ENCODE measurements at regions not wholly inside any gene's neighbourhood (a gene's known extent, or its start where the extent isn't known, plus 50 kb on each side); places are given as distances from the start of the nearest gene placed in this dataset.

DNA sequence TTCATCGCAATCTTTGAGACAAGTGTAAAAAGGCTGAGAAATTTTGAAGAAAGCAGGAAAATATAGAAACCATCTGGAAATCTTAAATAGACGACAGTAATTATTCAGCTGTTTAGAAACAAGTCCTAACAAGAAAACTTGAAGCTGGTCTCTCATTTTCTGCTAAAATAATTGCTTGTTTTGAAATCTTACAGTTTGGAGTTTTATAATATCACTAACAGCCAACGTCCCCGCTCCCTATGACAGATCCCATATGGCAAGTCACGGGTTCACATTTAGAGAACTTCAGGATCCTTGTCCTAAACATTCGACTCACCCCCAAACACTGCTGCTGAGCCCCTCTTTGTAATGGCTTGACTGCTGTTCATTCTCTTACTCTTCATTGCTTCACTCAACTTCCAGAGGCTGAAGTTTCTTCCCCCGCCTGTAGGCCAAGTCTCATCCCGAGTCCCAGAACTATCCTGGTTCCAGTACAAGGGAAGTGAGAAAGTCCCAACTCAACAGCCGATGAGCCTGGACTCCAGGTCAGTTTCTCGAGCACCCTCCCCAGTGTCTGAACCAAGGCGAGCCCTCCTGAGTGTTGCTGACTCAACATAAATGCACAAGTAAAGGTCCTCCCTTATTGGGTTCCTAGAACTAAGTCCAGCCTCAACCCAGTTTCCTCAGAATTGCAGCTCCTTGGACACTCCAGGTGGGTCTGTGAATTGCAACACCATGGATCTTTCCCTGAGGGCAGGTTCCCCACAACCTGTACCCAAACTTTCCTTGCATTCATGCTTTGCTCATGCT lies 93.4 kb upstream of the BACE2 start:
- Mint-ChIP-seq H3K27ac (no peak overlapping the region), H3K4me1 (ENCODE audit: low read depth) (no peaks in the 10 kb centered on the region), H3K36me3 (no peaks in the 10 kb centered on the region), H3K27me3 (peaks cover 5% of the 10 kb centered on the region), H3K4me3 (no peak overlapping the region), H3K9me3 (no peaks in the 10 kb centered on the region)
- no peak for DNase-seq
- ChIA-PET CTCF (no interaction called here), POLR2A (no interaction called here)
- intact Hi-C loops (cut with micrococcal nuclease), result no loop called here

DNA sequence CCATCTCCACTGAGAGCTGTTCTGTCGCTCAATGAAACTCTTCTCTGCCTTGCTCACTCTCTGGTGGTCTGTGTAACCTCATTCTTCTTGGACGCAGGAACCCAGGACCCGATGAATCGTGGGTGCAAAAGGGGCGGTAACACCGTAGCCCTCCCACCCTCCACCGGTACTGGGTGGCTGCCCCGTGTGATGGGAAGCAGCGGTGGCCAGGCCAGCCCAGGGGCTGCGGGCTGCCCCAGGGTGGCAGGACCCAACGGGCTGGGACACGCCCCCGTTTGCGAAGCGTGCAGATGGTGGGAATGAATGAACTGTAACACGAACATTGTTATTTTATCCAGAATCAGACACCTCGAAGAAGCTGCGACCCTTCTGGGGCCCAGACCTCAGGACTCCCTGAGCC lies 92.3 kb upstream of the BACE2 start:
- no peak overlapping the region for H3K4me3 Mint-ChIP-seq
- no peaks in the 10 kb centered on the region for H3K4me1 Mint-ChIP-seq (ENCODE audit: low read depth)
- ChIA-PET CTCF (no interaction called here), POLR2A (no interaction called here)
- no peaks in the 10 kb centered on the region for H3K36me3 Mint-ChIP-seq
- intact Hi-C loops (cut with micrococcal nuclease), result no loop called here
- H3K9me3 Mint-ChIP-seq, result no peaks in the 10 kb centered on the region
- peaks cover 3% of the 10 kb centered on the region for H3K27me3 Mint-ChIP-seq
- H3K27ac Mint-ChIP-seq, result no peak overlapping the region
- no peak for DNase-seq

GRCh38 chr21:41076064-41076463 lies 91.9 kb upstream of the BACE2 start:
- H3K4me3 Mint-ChIP-seq, result no peak overlapping the region
- no peaks in the 10 kb centered on the region for H3K9me3 Mint-ChIP-seq
- DNase-seq, result no peak
- CTCF ChIA-PET, result no interaction called here
- intact Hi-C loops (cut with micrococcal nuclease), result no loop called here
- H3K27me3 Mint-ChIP-seq, result peaks cover 2% of the 10 kb centered on the region
- H3K27ac Mint-ChIP-seq, result no peak overlapping the region
- H3K36me3 Mint-ChIP-seq, result no peaks in the 10 kb centered on the region
- H3K4me1 Mint-ChIP-seq (ENCODE audit: low read depth), result no peaks in the 10 kb centered on the region
- POLR2A ChIA-PET, result no interaction called here

GRCh38 chr21:41079159-41079558 lies 88.8 kb upstream of the BACE2 start:
- ChIA-PET POLR2A (no interaction called here), CTCF (interaction anchor here (2.2 kb wide), 1 partner anchor 10 kb away, joined by 6 read pairs; no protein-coding TSS in a partner anchor)
- Mint-ChIP-seq H3K4me3 (no peak overlapping the region), H3K9me3 (no peaks in the 10 kb centered on the region), H3K27me3 (peaks cover 2% of the 10 kb centered on the region), H3K36me3 (no peaks in the 10 kb centered on the region), H3K4me1 (ENCODE audit: low read depth) (no peaks in the 10 kb centered on the region), H3K27ac (no peak overlapping the region)
- intact Hi-C loops (cut with micrococcal nuclease), result no loop called here
- DNase-seq, result no peak

- no peak for DNase-seq
- ChIA-PET POLR2A (no interaction called here), CTCF (no interaction called here)
- intact Hi-C loops (cut with micrococcal nuclease), result no loop called here
- H3K36me3 Mint-ChIP-seq, result no peaks in the 10 kb centered on the region
- H3K27ac Mint-ChIP-seq, result no peak overlapping the region
- no peaks in the 10 kb centered on the region for H3K4me1 Mint-ChIP-seq (ENCODE audit: low read depth)
- H3K9me3 Mint-ChIP-seq, result no peaks in the 10 kb centered on the region
- H3K27me3 Mint-ChIP-seq, result peaks cover 5% of the 10 kb centered on the region
- H3K4me3 Mint-ChIP-seq, result no peak overlapping the region
Measured at GRCh38 chr21:41080485-41081121, 87.4 kb upstream of the BACE2 start.

DNA sequence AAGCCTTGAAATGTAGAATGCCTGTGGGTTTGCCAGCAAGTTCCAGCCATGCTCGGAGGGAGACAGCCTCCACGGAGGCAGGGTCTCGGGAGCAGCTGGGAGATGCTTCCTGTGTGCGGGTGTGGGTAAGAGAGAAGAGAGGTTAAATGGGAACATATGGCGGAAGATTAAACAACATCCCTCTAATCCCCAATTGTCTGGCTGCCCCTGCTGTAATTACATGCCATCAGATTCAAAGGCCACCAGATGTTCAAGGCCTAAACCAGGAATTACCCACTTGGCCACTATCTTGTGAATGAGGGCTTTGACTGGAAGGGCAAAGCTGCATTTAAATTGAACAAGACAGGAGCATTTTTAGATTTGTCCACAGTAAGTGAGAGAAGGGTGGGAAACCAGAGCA lies 81.4 kb upstream of the BACE2 start:
- intact Hi-C loops (cut with micrococcal nuclease), result no loop called here
- POLR2A ChIA-PET, result no interaction called here
- H3K27ac Mint-ChIP-seq, result no peak overlapping the region
- H3K9me3 Mint-ChIP-seq, result no peaks in the 10 kb centered on the region
- no peak for DNase-seq
- H3K27me3 Mint-ChIP-seq, result peaks cover 18% of the 10 kb centered on the region
- CTCF ChIA-PET, result interaction anchor here (0.7 kb wide), 1 partner anchor 15 kb away, joined by 3 read pairs; no protein-coding TSS in a partner anchor
- H3K36me3 Mint-ChIP-seq, result no peaks in the 10 kb centered on the region
- H3K4me1 Mint-ChIP-seq (ENCODE audit: low read depth), result no peaks in the 10 kb centered on the region
- no peak overlapping the region for H3K4me3 Mint-ChIP-seq

GRCh38 chr21:41090981-41091380 lies 77.0 kb upstream of the BACE2 start:
- no peak for DNase-seq
- Mint-ChIP-seq H3K4me3 (no peak overlapping the region), H3K9me3 (no peaks in the 10 kb centered on the region), H3K36me3 (no peaks in the 10 kb centered on the region), H3K27me3 (peaks cover 17% of the 10 kb centered on the region), H3K27ac (no peak overlapping the region), H3K4me1 (ENCODE audit: low read depth) (no peaks in the 10 kb centered on the region)
- ChIA-PET POLR2A (no interaction called here), CTCF (no interaction called here)
- intact Hi-C loops (cut with micrococcal nuclease), result no loop called here

DNA sequence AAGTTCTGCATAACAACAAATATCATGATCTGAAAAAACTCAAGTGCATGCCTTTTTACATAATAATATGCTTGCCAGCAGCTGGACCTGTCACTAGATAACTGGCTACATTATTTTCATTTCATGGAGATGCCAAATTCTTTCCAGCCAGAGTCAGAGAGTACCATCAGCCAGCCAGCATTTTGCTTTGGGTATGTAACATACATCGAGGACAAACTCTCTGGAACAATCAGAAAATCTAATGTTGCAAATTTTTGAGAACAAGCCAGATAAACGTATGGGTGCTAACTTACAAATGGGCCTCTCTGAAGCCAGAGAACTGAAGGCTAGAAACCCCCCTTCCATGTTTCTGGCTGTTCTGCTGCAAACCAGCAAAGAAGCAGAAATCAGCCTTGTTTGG lies 76.3 kb upstream of the BACE2 start:
- DNase-seq, result no peak
- CTCF ChIA-PET, result no interaction called here
- intact Hi-C loops (cut with micrococcal nuclease), result no loop called here
- no peaks in the 10 kb centered on the region for H3K36me3 Mint-ChIP-seq
- POLR2A ChIA-PET, result no interaction called here
- H3K27me3 Mint-ChIP-seq, result peaks cover 13% of the 10 kb centered on the region
- H3K4me3 Mint-ChIP-seq, result no peak overlapping the region
- H3K4me1 Mint-ChIP-seq (ENCODE audit: low read depth), result no peaks in the 10 kb centered on the region
- no peak overlapping the region for H3K27ac Mint-ChIP-seq
- H3K9me3 Mint-ChIP-seq, result no peaks in the 10 kb centered on the region

DNA sequence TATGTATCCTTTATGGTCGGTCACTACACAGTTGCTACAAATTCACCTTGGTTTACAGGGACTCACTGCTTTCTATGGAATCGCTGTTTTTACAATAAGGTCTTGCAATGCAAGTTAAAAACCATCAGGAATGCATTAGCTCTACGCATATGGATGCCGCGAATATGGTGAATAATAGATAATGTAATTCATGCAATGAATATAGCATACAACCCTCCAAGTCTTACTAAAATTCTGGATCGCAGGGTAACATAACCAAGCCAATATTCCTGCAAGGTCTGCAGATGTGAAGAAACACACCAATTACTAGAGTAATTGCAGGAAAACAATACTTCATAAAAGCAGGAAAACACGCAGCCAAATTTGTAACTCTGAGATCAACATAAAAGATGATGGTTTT lies 75.6 kb upstream of the BACE2 start:
- intact Hi-C loops (cut with micrococcal nuclease), result no loop called here
- Mint-ChIP-seq H3K27me3 (peaks cover 13% of the 10 kb centered on the region), H3K36me3 (no peaks in the 10 kb centered on the region), H3K4me1 (ENCODE audit: low read depth) (no peaks in the 10 kb centered on the region), H3K9me3 (no peaks in the 10 kb centered on the region), H3K27ac (no peak overlapping the region), H3K4me3 (no peak overlapping the region)
- DNase-seq, result no peak
- POLR2A ChIA-PET, result no interaction called here
- CTCF ChIA-PET, result no interaction called here

- intact Hi-C loops (cut with micrococcal nuclease), result no loop called here
- ChIA-PET POLR2A (no interaction called here), CTCF (no interaction called here)
- H3K27me3 Mint-ChIP-seq, result peaks cover 2% of the 10 kb centered on the region
- H3K27ac Mint-ChIP-seq, result no peak overlapping the region
- no peaks in the 10 kb centered on the region for H3K36me3 Mint-ChIP-seq
- no peaks in the 10 kb centered on the region for H3K4me1 Mint-ChIP-seq (ENCODE audit: low read depth)
- no peak for DNase-seq
- H3K4me3 Mint-ChIP-seq, result no peak overlapping the region
- peaks cover 4% of the 10 kb centered on the region for H3K9me3 Mint-ChIP-seq
Measured at GRCh38 chr21:41095983-41096382, 72.0 kb upstream of the BACE2 start.

- Mint-ChIP-seq H3K9me3 (peaks cover 4% of the 10 kb centered on the region), H3K4me1 (ENCODE audit: low read depth) (no peaks in the 10 kb centered on the region), H3K27me3 (peaks cover 3% of the 10 kb centered on the region), H3K27ac (no peak overlapping the region), H3K4me3 (no peak overlapping the region), H3K36me3 (no peaks in the 10 kb centered on the region)
- CTCF ChIA-PET, result no interaction called here
- intact Hi-C loops (cut with micrococcal nuclease), result no loop called here
- no peak for DNase-seq
- POLR2A ChIA-PET, result no interaction called here
Measured at GRCh38 chr21:41098076-41098475, 69.9 kb upstream of the BACE2 start.

GRCh38 chr21:41098481-41099042 lies 69.4 kb upstream of the BACE2 start:
- H3K4me1 Mint-ChIP-seq (ENCODE audit: low read depth), result no peaks in the 10 kb centered on the region
- H3K9me3 Mint-ChIP-seq, result peaks cover 4% of the 10 kb centered on the region

More at GRCh38 chr21:41098481-41099042, 69.4 kb upstream of the BACE2 start:
- ChIA-PET POLR2A (no interaction called here), CTCF (no interaction called here)
- Mint-ChIP-seq H3K27ac (no peak overlapping the region), H3K36me3 (no peaks in the 10 kb centered on the region), H3K27me3 (peaks cover 3% of the 10 kb centered on the region), H3K4me3 (no peak overlapping the region)
- intact Hi-C loops (cut with micrococcal nuclease), result no loop called here
- DNase-seq, result no peak

All from activated CD4-positive, alpha-beta memory T cell treated with anti-CD3 and anti-CD28 coated beads for 36 hours (primary cell).